NOMO-1 treated with DMSO at 0.1 percent for 48 hours (cell line): ENCODE measurements at regions not wholly inside any gene's neighbourhood (a gene's known extent, or its start where the extent isn't known, plus 50 kb on each side); places are given as distances from the start of the nearest gene placed in this dataset.

Experiments
- DNase-seq: peaks from one replicate; lab custom pipeline; 2025; ENCODE audit not compliant: unreplicated experiment; lab: John Stamatoyannopoulos, UW

GRCh38 chr1:63034256-63034655, 250.3 kb downstream of the ATG4C start:
- DNase-seq: no peak

GRCh38 chr1:63038586-63038985, 254.7 kb downstream of the ATG4C start:
- no peak for DNase-seq

- DNase-seq: no peak
Observed at GRCh38 chr1:63041660-63042059, 257.7 kb downstream of the ATG4C start.

GRCh38 chr1:63042278-63042677, 258.3 kb downstream of the ATG4C start:
- no peak for DNase-seq

GRCh38 chr1:63046539-63046938, 262.6 kb downstream of the ATG4C start:
- DNase-seq: no peak

- no peak for DNase-seq
Observed at GRCh38 chr1:63049135-63049534, 265.2 kb downstream of the ATG4C start.

- no peak for DNase-seq
Observed at GRCh38 chr1:63051356-63051755, 267.4 kb downstream of the ATG4C start.

- DNase-seq: no peak
Observed at GRCh38 chr1:63051886-63052285, 268.0 kb downstream of the ATG4C start.

GRCh38 chr1:63054184-63054583, 268.2 kb upstream of the FOXD3 start:
- no peak for DNase-seq

GRCh38 chr1:63063367-63063766, 259.0 kb upstream of the FOXD3 start:
- DNase-seq: no peak

GRCh38 chr1:63064135-63064534, 258.2 kb upstream of the FOXD3 start:
- no peak for DNase-seq

GRCh38 chr1:63068626-63069025, 253.7 kb upstream of the FOXD3 start:
- DNase-seq: no peak

GRCh38 chr1:63069214-63069613, 253.2 kb upstream of the FOXD3 start:
- no peak for DNase-seq

GRCh38 chr1:63073309-63074306, 248.8 kb upstream of the FOXD3 start:
- no peak for DNase-seq

GRCh38 chr1:63074321-63074720, 248.0 kb upstream of the FOXD3 start:
- DNase-seq: no peak

- no peak for DNase-seq
Observed at GRCh38 chr1:63082766-63083165, 239.6 kb upstream of the FOXD3 start.

GRCh38 chr1:63087966-63088365, 234.4 kb upstream of the FOXD3 start:
- no peak for DNase-seq

- no peak for DNase-seq
Observed at GRCh38 chr1:63099188-63099587, 223.2 kb upstream of the FOXD3 start.

- DNase-seq: no peak
Observed at GRCh38 chr1:63101336-63101735, 221.0 kb upstream of the FOXD3 start.

- no peak for DNase-seq
Observed at GRCh38 chr1:63103682-63104081, 218.7 kb upstream of the FOXD3 start.

- no peak for DNase-seq
Observed at GRCh38 chr1:63107066-63107465, 215.3 kb upstream of the FOXD3 start.

- DNase-seq: no peak
Observed at GRCh38 chr1:63108206-63108605, 214.2 kb upstream of the FOXD3 start.
